ENCODE measurements at regions not wholly inside any gene's neighbourhood (a gene's known extent, or its start where the extent isn't known, plus 50 kb on each side); places are given as distances from the start of the nearest gene placed in this dataset.
"Not testable (repeated sequence)": the region's sequence is repeated elsewhere in the genome, so short reads cannot be mapped to it uniquely, and the experiment has no call there.

- H3K9me3 Mint-ChIP-seq = peaks cover 3% of the 10 kb centered on the region
- H3K4me1 Mint-ChIP-seq = no peaks in the 10 kb centered on the region
- TF ChIP-seq CTCF (IDR thresholded peaks at IDR 0.05; ENCODE audit: unreplicated experiment in 3 of 3) = no peak
- no peak overlapping the region for H3K27ac Mint-ChIP-seq
- H3K36me3 Mint-ChIP-seq (ENCODE audit: low read depth) = no peaks in the 10 kb centered on the region
- H3K4me3 Mint-ChIP-seq = no peak overlapping the region
- H3K27me3 Mint-ChIP-seq (ENCODE audit: low read depth) = no peaks in the 10 kb centered on the region
Observed at GRCh38 chr3:162973428-162973917, 1476.9 kb downstream of the OTOL1 start.

GRCh38 chr3:162978136-162978535 is 1481.5 kb downstream of the OTOL1 start:
- H3K36me3 Mint-ChIP-seq (ENCODE audit: low read depth) = no peaks in the 10 kb centered on the region
- peaks cover 4% of the 10 kb centered on the region for H3K9me3 Mint-ChIP-seq
- no peak for TF ChIP-seq CTCF (IDR thresholded peaks at IDR 0.05; ENCODE audit: unreplicated experiment in 3 of 3)
- H3K4me1 Mint-ChIP-seq = no peaks in the 10 kb centered on the region
- H3K4me3 Mint-ChIP-seq = no peak overlapping the region
- H3K27me3 Mint-ChIP-seq (ENCODE audit: low read depth) = no peaks in the 10 kb centered on the region
- H3K27ac Mint-ChIP-seq = no peak overlapping the region

- peaks cover 4% of the 10 kb centered on the region for H3K9me3 Mint-ChIP-seq
- no peak overlapping the region for H3K27ac Mint-ChIP-seq
- H3K4me3 Mint-ChIP-seq = no peak overlapping the region
- no peaks in the 10 kb centered on the region for H3K27me3 Mint-ChIP-seq (ENCODE audit: low read depth)
- H3K36me3 Mint-ChIP-seq (ENCODE audit: low read depth) = no peaks in the 10 kb centered on the region
- no peak for TF ChIP-seq CTCF (IDR thresholded peaks at IDR 0.05; ENCODE audit: unreplicated experiment in 3 of 3)
- no peaks in the 10 kb centered on the region for H3K4me1 Mint-ChIP-seq
Observed at GRCh38 chr3:162984746-162985145, 1488.1 kb downstream of the OTOL1 start.

GRCh38 chr3:162987085-162987794 is 1490.6 kb downstream of the OTOL1 start:
- H3K27me3 Mint-ChIP-seq (ENCODE audit: low read depth); H3K9me3 Mint-ChIP-seq; H3K27ac Mint-ChIP-seq; H3K4me1 Mint-ChIP-seq; H3K4me3 Mint-ChIP-seq; H3K36me3 Mint-ChIP-seq (ENCODE audit: low read depth): not testable (repeated sequence)

GRCh38 chr3:162992741-162993140 is 1496.1 kb downstream of the OTOL1 start:
- no peak for TF ChIP-seq CTCF (IDR thresholded peaks at IDR 0.05; ENCODE audit: unreplicated experiment in 3 of 3)
- no peak overlapping the region for H3K27ac Mint-ChIP-seq
- peaks cover 3% of the 10 kb centered on the region for H3K4me1 Mint-ChIP-seq
- no peaks in the 10 kb centered on the region for H3K36me3 Mint-ChIP-seq (ENCODE audit: low read depth)
- no peak overlapping the region for H3K4me3 Mint-ChIP-seq
- H3K9me3 Mint-ChIP-seq = peaks cover 17% of the 10 kb centered on the region
- no peaks in the 10 kb centered on the region for H3K27me3 Mint-ChIP-seq (ENCODE audit: low read depth)

GRCh38 chr3:162994165-162994564 is 1497.6 kb downstream of the OTOL1 start:
- no peaks in the 10 kb centered on the region for H3K27me3 Mint-ChIP-seq (ENCODE audit: low read depth)

More at GRCh38 chr3:162994165-162994564, 1497.6 kb downstream of the OTOL1 start:
- Mint-ChIP-seq H3K4me3 (no peak overlapping the region), H3K36me3 (ENCODE audit: low read depth) (no peaks in the 10 kb centered on the region), H3K4me1 (peaks cover 9% of the 10 kb centered on the region), H3K9me3 (peaks cover 17% of the 10 kb centered on the region), H3K27ac (no peak overlapping the region)
- TF ChIP-seq CTCF (IDR thresholded peaks at IDR 0.05; ENCODE audit: unreplicated experiment in 3 of 3) = no peak

All from nephron (organoid).